IPS-NIHi7 (cell line): ENCODE measurements at regions not wholly inside any gene's neighbourhood (a gene's known extent, or its start where the extent isn't known, plus 50 kb on each side); places are given as distances from the start of the nearest gene placed in this dataset.
A peak's percentile ranks its signal among the peaks of the same experiment; 100 is the strongest.
"Not testable (repeated sequence)": the region's sequence is repeated elsewhere in the genome, so short reads cannot be mapped to it uniquely, and the experiment has no call there.

ENCODE experiments used
- DNase-seq: peaks from one replicate; pipeline ENCODE4 v3.0.0; 2012; ENCODE audit warnings: mixed read lengths; ENCODE audit errors: extremely low spot score

DNA sequence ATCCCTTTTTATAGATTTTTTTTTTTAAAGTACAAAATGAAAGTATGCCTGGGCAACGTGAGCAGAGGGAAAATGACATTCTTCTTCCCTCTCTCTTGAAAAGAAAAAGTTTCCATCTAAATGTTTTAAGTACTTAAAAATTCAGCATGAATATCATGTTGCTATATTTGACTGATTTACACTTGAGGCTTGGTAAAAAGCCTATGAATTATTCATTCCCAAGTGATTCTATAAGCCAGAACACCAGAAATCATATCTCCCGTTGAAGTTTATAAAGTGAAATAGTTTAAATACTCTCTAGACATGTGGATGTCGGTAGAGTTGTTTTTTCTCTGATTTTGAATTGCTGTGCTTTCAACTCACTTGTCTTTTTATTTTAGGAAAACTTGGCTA, 276.2 kb upstream of the RARB start:
- DNase-seq = no peak

GRCh38 chr3:25153136-25153535, 274.9 kb upstream of the RARB start:
- no peak for DNase-seq

GRCh38 chr3:25153561-25153960, 274.5 kb upstream of the RARB start:
- DNase-seq = no peak

DNA sequence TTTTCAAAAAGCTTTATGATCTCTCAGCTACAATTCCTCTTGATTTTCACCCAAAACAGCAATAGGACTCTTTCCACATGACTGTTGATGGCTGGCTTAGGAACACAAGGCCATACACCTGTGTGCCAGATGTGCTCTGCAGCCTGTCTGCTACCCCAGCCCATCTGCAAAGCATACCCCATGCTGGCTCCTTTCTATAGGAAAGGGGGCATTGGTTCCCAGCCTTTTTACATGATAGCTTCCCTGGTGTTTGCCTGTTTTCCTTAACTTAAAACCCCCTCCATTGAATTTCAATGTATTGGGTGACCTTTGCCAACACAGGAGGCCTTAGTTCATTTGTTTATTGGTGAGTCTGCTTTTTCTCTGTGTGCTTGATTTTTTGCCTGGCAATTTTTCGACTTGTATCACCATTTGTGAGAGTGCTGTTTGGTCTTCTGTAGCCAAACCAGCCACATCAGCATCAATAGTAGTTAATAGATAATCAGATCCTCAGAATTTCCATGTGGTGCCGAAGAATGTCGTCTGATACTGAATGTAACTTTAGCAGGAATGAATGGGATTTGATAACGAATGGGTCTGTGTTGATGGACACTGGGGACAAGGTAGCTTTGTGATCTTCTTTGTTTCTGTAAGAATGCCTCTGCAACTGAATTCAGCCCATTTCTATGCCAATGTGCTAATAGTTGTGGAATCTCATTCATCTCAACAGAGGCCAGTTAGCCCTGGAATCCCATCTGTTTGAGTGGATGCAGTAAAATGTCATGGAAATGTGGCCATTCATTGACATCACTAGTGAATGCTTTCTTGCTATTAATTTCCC, 272.2 kb upstream of the RARB start:
- peak; percentile 57 for DNase-seq

DNA sequence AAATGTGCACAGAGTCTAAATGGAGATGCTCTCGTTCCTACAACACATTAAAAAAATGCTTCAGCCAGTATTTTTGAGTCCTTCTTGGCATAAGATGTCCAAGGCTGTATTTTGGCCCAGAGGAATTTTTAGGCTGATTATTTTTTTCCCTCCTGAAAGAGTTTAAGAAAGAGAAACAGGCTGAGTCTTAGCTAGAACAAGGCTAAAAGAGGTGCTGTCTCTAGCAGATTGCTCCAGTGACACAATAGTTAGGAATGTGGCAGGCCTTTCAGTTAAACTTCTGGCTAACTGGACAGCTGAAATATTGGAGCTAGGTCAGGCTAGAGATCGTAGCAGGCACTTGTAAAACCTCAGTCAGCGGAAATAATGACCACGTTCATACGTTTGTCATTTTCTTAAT, 271.4 kb upstream of the RARB start:
- peak; percentile 22 for DNase-seq

DNA sequence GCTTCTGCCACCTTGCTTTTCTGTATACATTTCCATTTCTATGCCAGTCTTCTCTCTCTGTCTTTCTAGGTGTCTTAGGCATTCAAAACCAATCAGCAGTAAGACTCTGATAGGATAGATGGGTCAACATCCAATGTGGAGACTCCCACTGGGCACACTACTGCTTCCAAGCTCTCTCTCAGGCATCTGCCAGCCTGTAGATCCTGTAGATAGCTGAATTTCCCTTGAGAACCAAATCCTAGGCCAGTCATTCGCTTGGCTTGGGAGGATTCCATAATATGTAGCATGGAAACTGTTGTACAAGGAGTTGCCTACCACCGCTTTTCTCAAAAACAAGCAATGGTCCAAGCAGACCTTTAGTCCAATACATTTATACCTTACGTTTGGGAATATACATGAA, 262.8 kb upstream of the RARB start:
- no peak for DNase-seq

DNA sequence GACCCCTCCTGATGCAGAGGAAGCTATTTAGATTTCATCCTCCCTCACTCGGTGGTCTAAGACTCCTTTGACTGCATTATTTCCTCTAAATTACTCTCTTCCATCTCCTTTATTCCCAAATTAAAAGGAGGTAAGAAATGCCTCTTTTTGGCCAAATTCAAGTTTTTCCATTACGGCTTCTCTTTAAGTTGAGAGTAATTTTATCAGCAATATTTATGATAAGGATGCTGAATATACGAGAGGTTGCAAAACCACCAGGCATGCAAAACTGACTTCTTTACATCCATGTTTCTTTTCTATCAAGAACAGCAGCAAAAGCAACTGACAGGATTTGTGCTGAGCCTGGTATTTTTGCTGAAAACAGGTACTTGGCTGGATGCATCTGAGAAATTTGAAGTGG, 262.0 kb upstream of the RARB start:
- no peak for DNase-seq

DNA sequence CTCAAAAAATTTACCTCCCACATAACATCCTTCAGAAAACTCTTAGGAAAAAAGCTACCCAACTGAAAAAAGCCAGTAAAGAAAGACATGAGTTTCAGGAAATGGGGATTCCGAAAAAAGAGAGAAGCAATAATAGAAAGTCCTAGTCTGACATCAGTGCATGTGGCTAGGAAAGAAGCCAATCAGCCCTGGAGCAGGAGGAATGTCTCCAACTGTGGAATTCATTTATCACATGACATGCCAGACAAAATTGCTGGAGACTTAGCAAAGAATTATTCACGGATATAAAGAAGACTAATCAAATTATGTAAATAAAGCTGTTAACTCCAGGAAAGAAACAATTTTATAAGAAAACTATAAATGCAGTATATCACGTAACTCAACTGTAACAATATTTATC, 258.9 kb upstream of the RARB start:
- DNase-seq = no peak

- no peak for DNase-seq
Observed at GRCh38 chr3:25170021-25170420, 258.0 kb upstream of the RARB start.

DNA sequence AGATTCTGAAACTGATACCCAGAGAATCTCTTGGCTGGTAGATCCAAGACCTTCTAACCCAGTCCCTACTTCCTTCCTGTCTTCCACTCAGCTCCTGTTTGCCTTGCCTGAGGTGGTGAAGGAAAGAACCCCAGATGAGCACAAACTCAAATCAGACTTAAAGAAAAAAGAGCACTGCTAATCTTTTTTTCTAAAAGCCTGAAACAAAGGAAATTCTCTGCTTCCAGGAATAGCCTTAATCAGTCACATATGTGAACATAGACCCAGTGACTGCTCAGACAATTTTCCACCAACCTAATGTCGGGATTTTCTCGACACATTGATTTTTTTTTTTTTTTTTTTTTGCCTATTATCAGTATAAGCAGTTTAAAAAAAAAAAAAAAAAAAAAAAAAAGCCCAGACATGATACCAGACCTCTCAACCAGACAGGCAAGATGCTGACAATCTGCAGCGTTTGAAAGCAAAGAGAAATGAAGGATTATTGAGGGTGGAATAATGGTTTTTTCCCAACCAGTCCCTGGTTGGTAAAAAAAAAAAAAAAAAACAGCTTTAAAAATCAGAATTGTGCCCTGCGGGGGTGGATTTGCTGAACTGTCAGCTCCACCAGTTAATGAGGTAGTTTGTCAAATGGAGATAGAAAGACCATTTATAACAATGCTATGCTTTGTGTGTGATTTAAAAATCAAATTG, 256.8 kb upstream of the RARB start:
- no peak for DNase-seq

- DNase-seq = no peak
Observed at GRCh38 chr3:25171897-25172296, 256.2 kb upstream of the RARB start.

DNA sequence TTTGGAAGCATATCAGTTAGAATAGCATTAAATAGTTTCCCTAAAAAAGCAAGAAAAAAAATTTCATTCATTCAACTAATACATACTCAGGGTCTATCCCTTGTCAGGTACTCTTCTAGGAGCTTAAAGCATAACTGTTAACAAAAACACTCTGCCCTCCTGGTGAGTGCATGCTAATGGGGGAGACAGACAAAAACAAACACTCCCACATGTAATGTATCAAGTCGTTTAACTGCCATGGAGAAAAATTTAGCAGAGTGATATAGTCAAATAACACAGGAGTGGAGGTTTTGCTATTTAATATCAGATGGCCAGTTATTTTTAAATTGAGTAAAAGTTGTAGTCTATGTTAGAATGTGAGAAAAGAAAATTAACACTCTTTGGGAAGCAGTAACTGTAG, 254.5 kb upstream of the RARB start:
- no peak for DNase-seq

GRCh38 chr3:25174251-25174650, 253.8 kb upstream of the RARB start:
- no peak for DNase-seq

DNA sequence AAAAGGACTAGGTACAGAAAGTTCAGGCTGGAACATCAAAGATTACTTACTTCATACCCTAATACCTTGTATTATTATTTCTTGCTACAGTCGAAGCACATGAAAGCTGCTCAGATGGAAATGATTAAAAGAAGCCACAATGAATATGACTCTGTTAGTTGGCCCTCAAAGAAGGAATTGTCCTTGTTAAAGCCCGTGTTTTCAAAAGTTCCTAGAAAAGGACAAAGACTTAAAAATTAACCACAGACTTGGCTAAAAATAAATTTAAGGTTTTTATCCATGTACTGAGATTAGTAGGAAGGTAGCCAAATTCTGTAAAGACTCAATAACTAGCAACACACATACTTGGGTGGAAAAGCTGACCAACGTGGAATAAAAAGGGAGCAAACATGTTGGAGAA, 251.0 kb upstream of the RARB start:
- no peak for DNase-seq

DNA sequence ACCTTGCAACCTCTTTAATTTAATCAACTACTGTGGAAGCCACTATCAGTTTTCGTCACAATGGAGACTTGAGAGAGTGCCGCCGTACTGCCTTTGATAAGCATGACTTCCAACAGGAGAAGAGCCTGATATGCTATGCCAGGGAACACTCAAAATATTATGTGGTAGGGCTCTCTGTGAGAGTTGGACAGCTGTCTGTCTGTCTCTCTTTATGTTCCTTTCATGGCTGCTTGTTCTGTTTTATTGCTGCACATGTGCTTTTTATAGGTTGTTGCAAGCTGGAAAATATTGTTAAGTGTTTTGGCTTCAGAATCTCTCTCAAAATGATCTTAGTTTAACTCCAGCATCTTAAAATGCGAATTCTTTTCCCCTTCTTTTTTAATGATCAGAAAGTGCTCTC, 249.4 kb upstream of the RARB start:
- DNase-seq = no peak

GRCh38 chr3:25181096-25181495, 247.0 kb upstream of the RARB start:
- DNase-seq = no peak

- DNase-seq = no peak
Observed at GRCh38 chr3:25182794-25183193, 245.3 kb upstream of the RARB start.

GRCh38 chr3:25184641-25185250, 243.3 kb upstream of the RARB start:
- no peak for DNase-seq

- DNase-seq = no peak
Observed at GRCh38 chr3:25191673-25192072, 236.4 kb upstream of the RARB start.

DNA sequence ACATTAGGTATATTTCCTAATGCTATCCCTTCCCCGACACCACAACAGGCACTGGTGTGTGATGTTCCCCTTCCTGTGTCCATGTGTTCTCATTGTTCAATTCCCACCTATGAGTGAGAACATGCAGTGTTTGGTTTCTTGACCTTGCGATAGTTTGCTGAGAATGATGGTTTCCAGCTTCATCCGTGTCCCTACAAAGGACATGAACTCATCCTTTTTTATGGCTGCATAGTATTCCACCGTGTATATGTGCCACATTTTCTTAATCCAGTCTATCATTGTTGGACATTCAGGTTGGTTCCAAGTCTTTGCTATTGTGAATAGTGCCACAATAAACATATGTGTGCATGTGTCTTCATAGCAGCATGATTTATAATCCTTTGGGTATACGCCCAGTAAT, 228.5 kb upstream of the RARB start:
- DNase-seq = not testable (repeated sequence)

DNA sequence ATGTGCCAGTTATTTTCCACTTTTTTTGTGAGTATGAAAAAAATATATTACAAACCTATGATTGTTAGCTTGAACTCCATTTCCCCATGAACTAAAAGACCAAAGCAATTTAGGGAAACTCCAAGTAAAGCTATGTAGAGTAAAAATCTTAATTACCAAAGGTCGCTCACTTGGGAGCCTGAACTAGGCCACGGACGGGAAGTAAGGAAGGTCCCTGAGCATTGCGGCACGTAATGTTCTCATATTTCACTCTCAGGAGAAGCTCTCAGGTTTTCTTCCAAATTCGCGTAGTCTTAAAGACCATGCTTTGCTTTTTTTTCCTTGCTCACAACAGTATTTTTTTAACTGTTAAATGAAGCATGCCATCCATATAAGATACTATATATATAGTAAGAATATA, 215.3 kb upstream of the RARB start:
- no peak for DNase-seq

- no peak for DNase-seq
Observed at GRCh38 chr3:25214034-25214433, 214.0 kb upstream of the RARB start.

GRCh38 chr3:25218362-25218761, 209.7 kb upstream of the RARB start:
- no peak for DNase-seq
